HG02678 (cell line): ENCODE measurements at regions not wholly inside any gene's neighbourhood (a gene's known extent, or its start where the extent isn't known, plus 50 kb on each side); places are given as distances from the start of the nearest gene placed in this dataset.

ENCODE experiments used
- ATAC-seq: cut with Tn5 transposase; IDR thresholded peaks from one replicate; pipeline ENCODE4 v1.9.1; 2021; ENCODE audit warnings: mild to moderate bottlenecking, moderate library complexity; ENCODE audit not compliant: unreplicated experiment

GRCh38 chr5:9927521-9927997 is 297.4 kb upstream of the TAS2R1 start:
- ATAC-seq: no peak

GRCh38 chr5:9927106-9927505 is 297.0 kb upstream of the TAS2R1 start:
- no peak for ATAC-seq

GRCh38 chr5:9924614-9925013 is 294.5 kb upstream of the TAS2R1 start:
- no peak for ATAC-seq

GRCh38 chr5:9922719-9923118 is 292.6 kb upstream of the TAS2R1 start:
- ATAC-seq: no peak

GRCh38 chr5:9920697-9921096 is 290.5 kb upstream of the TAS2R1 start:
- ATAC-seq: no peak

GRCh38 chr5:9919306-9920030 is 289.3 kb upstream of the TAS2R1 start:
- ATAC-seq: no peak

- ATAC-seq: no peak
These were observed 275.5 kb upstream of the TAS2R1 start for GRCh38 chr5:9905661-9906060.

GRCh38 chr5:9903801-9904200 is 273.6 kb upstream of the TAS2R1 start:
- no peak for ATAC-seq

GRCh38 chr5:9898319-9898718 is 268.2 kb upstream of the TAS2R1 start:
- no peak for ATAC-seq

GRCh38 chr5:9895302-9895645 is 265.1 kb upstream of the TAS2R1 start:
- no peak for ATAC-seq

- ATAC-seq: no peak
These were observed 264.6 kb upstream of the TAS2R1 start for GRCh38 chr5:9894571-9895301.

GRCh38 chr5:9892696-9893095 is 262.5 kb upstream of the TAS2R1 start:
- no peak for ATAC-seq

- ATAC-seq: no peak
These were observed 259.4 kb upstream of the TAS2R1 start for GRCh38 chr5:9889511-9889910.

- ATAC-seq: no peak
These were observed 258.4 kb upstream of the TAS2R1 start for GRCh38 chr5:9888501-9888901.

GRCh38 chr5:9885164-9885563 is 255.0 kb upstream of the TAS2R1 start:
- ATAC-seq: no peak

- no peak for ATAC-seq
These were observed 248.1 kb upstream of the TAS2R1 start for GRCh38 chr5:9878206-9878605.

GRCh38 chr5:9877488-9877887 is 247.3 kb upstream of the TAS2R1 start:
- no peak for ATAC-seq

GRCh38 chr5:9876451-9876850 is 246.3 kb upstream of the TAS2R1 start:
- no peak for ATAC-seq

- ATAC-seq: no peak
These were observed 239.6 kb upstream of the TAS2R1 start for GRCh38 chr5:9869616-9870288.

- ATAC-seq: no peak
These were observed 235.4 kb upstream of the TAS2R1 start for GRCh38 chr5:9865574-9865973.

- no peak for ATAC-seq
These were observed 234.6 kb upstream of the TAS2R1 start for GRCh38 chr5:9864791-9865190.

GRCh38 chr5:9863486-9863885 is 233.3 kb upstream of the TAS2R1 start:
- ATAC-seq: no peak
